NT2/D1 (cell line): ENCODE measurements at regions not wholly inside any gene's neighbourhood (a gene's known extent, or its start where the extent isn't known, plus 50 kb on each side); places are given as distances from the start of the nearest gene placed in this dataset.
"Not testable (repeated sequence)": the region's sequence is repeated elsewhere in the genome, so short reads cannot be mapped to it uniquely, and the experiment has no call there.

Experiments
- SUZ12 ChIP-seq: IDR thresholded peaks from 2 replicates; pipeline ENCODE4 v1.6.1; 2011; ENCODE audit not compliant: insufficient read length, insufficient read depth; ENCODE audit errors: extremely low read depth
- YY1 ChIP-seq: IDR thresholded peaks from 2 replicates; pipeline ENCODE4 v1.6.1; 2011; ENCODE audit not compliant: insufficient read length, insufficient read depth
- ZNF274 ChIP-seq: IDR thresholded peaks from 2 replicates; pipeline ENCODE4 v1.6.1; 2011; ENCODE audit warnings: mild to moderate bottlenecking, low read depth, low read length

DNA sequence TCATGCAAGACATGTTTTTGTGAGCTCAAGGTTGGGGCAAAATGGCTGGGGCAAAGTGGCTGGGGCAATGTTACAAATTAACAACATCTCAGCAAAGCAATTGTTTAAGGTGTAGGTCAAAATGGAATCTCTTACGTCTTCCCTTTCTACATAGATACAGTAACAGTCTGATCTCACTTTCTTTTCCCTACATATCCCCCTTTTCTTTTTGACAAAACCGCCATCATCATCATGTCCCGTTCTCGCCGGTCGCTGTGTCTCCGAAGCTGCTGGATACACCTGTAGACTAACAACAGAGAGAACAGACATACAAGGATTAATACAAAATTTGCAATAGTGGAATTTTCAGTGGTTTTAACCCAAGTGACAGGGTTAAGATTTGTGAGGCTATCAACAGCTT is 118.4 kb upstream of the LARP1 start:
- TF ChIP-seq YY1, ZNF274, SUZ12: not testable (repeated sequence)
